GM12878 (cell line): ENCODE measurements at regions not wholly inside any gene's neighbourhood (a gene's known extent, or its start where the extent isn't known, plus 50 kb on each side); places are given as distances from the start of the nearest gene placed in this dataset.

Experiments
- ATAC-seq: fragments of 200-7000 bp; cut with Tn5 transposase; 3 replicates; pipeline ENCODE4 v1.9.1; 2020; ENCODE audit warnings: mild to moderate bottlenecking, moderate library complexity
- BruUV-seq: library from RNA; stranded (reverse); fragments of 400-500 nt; replicated peaks from 2 replicates; lab custom pipeline; 2021; lab: Mats Ljungman, UMichigan
- CTCF ChIA-PET: fragments of 300-600 bp; sonication (Branson Sonifier 250); formaldehyde crosslinking; extraction: SDS; loops from one replicate; lab custom pipeline; 2021; ENCODE audit warnings: inconsistent platforms; lab: Yijun Ruan, JAX
- POLR2A ChIA-PET: fragments of 350-600 bp; formaldehyde crosslinking; extraction: SDS; loops from one replicate; lab custom pipeline; 2021; ENCODE audit warnings: inconsistent platforms; lab: Charles Lee
- RAD21 ChIA-PET: fragments of 300-600 bp; sonication (Branson Sonifier 250); formaldehyde crosslinking; loops from one replicate; lab custom pipeline; 2023; ENCODE audit warnings: antibody characterized with exemption; ENCODE audit not compliant: unreplicated experiment; lab: Charles Lee
- SMC1A ChIA-PET: fragments of 300-600 bp; sonication (Branson Sonifier 250); formaldehyde crosslinking; loops from one replicate; lab custom pipeline; 2023; ENCODE audit not compliant: unreplicated experiment, uncharacterized antibody; lab: Charles Lee
- DNase-seq: peaks from one replicate; pipeline ENCODE4 v3.0.0-alpha.2; 2011; ENCODE audit warnings: low read depth, low spot score
- FAIRE-seq: peaks from 3 replicates; lab custom pipeline; 2011; peaks lifted over from hg19 to GRCh38; lab: Jason Lieb, UNC
- H2AFZ ChIP-seq: 2 replicates; pipeline ENCODE4 v1.6.0; 2011; ENCODE audit warnings: low read depth, low read length, control low read depth; ENCODE audit not compliant: control insufficient read depth
- H3K27ac ChIP-seq: 2 replicates; pipeline ENCODE4 v1.5.1; 2011; ENCODE audit warnings: control low read depth; ENCODE audit not compliant: control insufficient read depth, insufficient read depth
- H3K27me3 ChIP-seq, 2 experiments: replicated peaks in 1 of 2; 2 replicates each; pipeline versions ENCODE4 v1.6.0 to v1.6.1; 2011; ENCODE audit warnings: low read length in 1 of 2; ENCODE audit not compliant: control insufficient read depth in 2 of 2, insufficient read depth in 2 of 2
- H3K36me3 ChIP-seq, 2 experiments: 2 replicates each; pipeline ENCODE4 v1.5.1; 2011; ENCODE audit warnings: low read length in 1 of 2; ENCODE audit not compliant: control insufficient read depth in 2 of 2, insufficient read depth in 2 of 2
- H3K4me1 ChIP-seq: 2 replicates; pipeline ENCODE4 v1.6.1; 2011; ENCODE audit warnings: mild to moderate bottlenecking, low read length, moderate library complexity, mixed read lengths; ENCODE audit not compliant: control insufficient read depth, insufficient read depth
- H3K4me2 ChIP-seq: 2 replicates; pipeline ENCODE4 v1.6.0; 2011; ENCODE audit warnings: control low read depth; ENCODE audit not compliant: control insufficient read depth, insufficient read depth
- H3K4me3 ChIP-seq: fragments of 200-600 bp; sonication (generic); 2 replicates; pipeline ENCODE4 v1.5.1; 2016
- H3K79me2 ChIP-seq: 2 replicates; pipeline ENCODE4 v1.6.0; 2011; ENCODE audit warnings: low read length; ENCODE audit not compliant: control insufficient read depth, insufficient read depth
- H3K9ac ChIP-seq: 2 replicates; pipeline ENCODE4 v1.8.0; 2011; ENCODE audit warnings: low read length, control low read depth, mixed read lengths; ENCODE audit not compliant: control insufficient read depth, insufficient read depth
- H3K9me3 ChIP-seq: replicated peaks from 3 replicates; pipeline ENCODE4 v1.5.1; 2011; ENCODE audit warnings: mild to moderate bottlenecking, low read length; ENCODE audit not compliant: control insufficient read depth, insufficient read depth
- H4K20me1 ChIP-seq: 2 replicates; pipeline ENCODE4 v1.6.0; 2011; ENCODE audit not compliant: control insufficient read depth, insufficient read depth
- BCL11A ChIP-seq: IDR thresholded peaks from 2 replicates; pipeline ENCODE4 v1.6.1; 2011; ENCODE audit warnings: low read depth, low read length
- BCLAF1 ChIP-seq: fragments of 450-650 bp; IDR thresholded peaks from 2 replicates; pipeline ENCODE4 v1.6.1; 2017; ENCODE audit warnings: antibody characterized with exemption, mild to moderate bottlenecking, moderate library complexity
- CBX5 ChIP-seq: sonication (generic); IDR thresholded peaks from 2 replicates; pipeline ENCODE4 v1.6.1; 2016; ENCODE audit warnings: low read depth, moderate library complexity, mild to moderate bottlenecking, inconsistent platforms
- CREM ChIP-seq: IDR thresholded peaks from 2 replicates; pipeline ENCODE4 v1.6.1; 2014; ENCODE audit warnings: antibody characterized with exemption, low read depth
- CUX1 ChIP-seq: IDR thresholded peaks from 2 replicates; pipeline ENCODE4 v1.6.1; 2012; ENCODE audit warnings: improper control_type of control experiment, low read depth, low read length; ENCODE audit not compliant: insufficient replicate concordance
- EED ChIP-seq: sonication (generic); IDR thresholded peaks from 2 replicates; pipeline ENCODE4 v1.6.1; 2016; ENCODE audit warnings: antibody characterized with exemption, low read depth
- ETV6 ChIP-seq, 2 experiments: fragments of 450-650 bp in 1 of 2; IDR thresholded peaks in 1 of 2; conservative IDR thresholded peaks in 1 of 2; 2 replicates each; pipeline ENCODE4 v1.6.1; 2014; ENCODE audit warnings: antibody characterized with exemption in 1 of 2, borderline replicate concordance in 1 of 2, low read depth in 1 of 2, mild to moderate bottlenecking in 1 of 2, moderate library complexity in 1 of 2
- HSF1 ChIP-seq: fragments of 150-350 bp; IDR thresholded peaks from 2 replicates; pipeline ENCODE4 v1.6.1; 2014; ENCODE audit warnings: mild to moderate bottlenecking, low read depth, low read length
- IRF4 ChIP-seq: IDR thresholded peaks from 2 replicates; pipeline ENCODE4 v1.6.1; 2011; ENCODE audit warnings: low read depth, low read length
- MYC ChIP-seq: IDR thresholded peaks from 2 replicates; pipeline ENCODE4 v1.6.1; 2011; ENCODE audit warnings: mild to moderate bottlenecking, low read length, moderate library complexity, inconsistent platforms; ENCODE audit not compliant: insufficient read depth, insufficient replicate concordance, insufficient read length, severe bottlenecking
- PAX8 ChIP-seq: fragments of 450-650 bp; IDR thresholded peaks from 2 replicates; pipeline ENCODE4 v1.6.1; 2017; ENCODE audit warnings: mild to moderate bottlenecking, moderate library complexity
- RFX5 ChIP-seq: IDR thresholded peaks from 2 replicates; pipeline ENCODE4 v1.6.1; 2011; ENCODE audit warnings: low read depth, low read length, improper control_type of control experiment
- STAT1 ChIP-seq: fragments of 450-650 bp; conservative IDR thresholded peaks from 2 replicates; pipeline ENCODE4 v1.6.1; 2014; ENCODE audit warnings: antibody characterized with exemption, mild to moderate bottlenecking
- SUPT20H ChIP-seq: IDR thresholded peaks from 2 replicates; pipeline ENCODE4 v1.6.1; 2011; ENCODE audit warnings: low read depth, mild to moderate bottlenecking, low read length, moderate library complexity, borderline replicate concordance; ENCODE audit not compliant: control insufficient read depth
- ZNF384 ChIP-seq: IDR thresholded peaks from 2 replicates; pipeline ENCODE4 v1.6.1; 2012; ENCODE audit warnings: low read depth, mild to moderate bottlenecking, low read length, improper control_type of control experiment, borderline replicate concordance
- WGBS: methylation state at CpG from one replicate; pipeline ENCODE4 v1.1.6; 2016; ENCODE audit warnings: low lambda C conversion rate; ENCODE audit not compliant: insufficient replicate concordance, insufficient coverage; ENCODE audit errors: missing lambda C conversion rate; 5-methylcytosine and 5-hydroxymethylcytosine counted together
- in situ Hi-C: fragments of 300-500 bp; cut with MboI; formaldehyde crosslinking; loops from 9 replicates; pipeline ENCODE4 v1.14.3; 2018; ENCODE audit warnings: mixed read lengths
- intact Hi-C: fragments of 100-400 bp; cut with micrococcal nuclease; formaldehyde crosslinking; loops from one replicate; pipeline ENCODE4 v1.14.2; 2022; ENCODE audit not compliant: unreplicated experiment

GRCh38 chr20:22492497-22492896, 91.9 kb downstream of the FOXA2 start:
- Histone ChIP-seq H3K27ac (no peak overlapping the region), H3K36me3 (no peaks in the 10 kb centered on the region), H2AFZ (no peak overlapping the region), H3K9me3 (no peaks in the 10 kb centered on the region), H3K79me2 (no peaks in the 10 kb centered on the region), H3K4me1 (no peaks in the 10 kb centered on the region), H3K27me3 (no peaks in the 10 kb centered on the region), H3K4me2 (no peak overlapping the region), H3K9ac (no peak overlapping the region), H4K20me1 (no peaks in the 10 kb centered on the region), H3K4me3 (no peak overlapping the region)
- CTCF ChIA-PET, result interaction anchor here (1.3 kb wide), 1 partner anchor 9 kb away, joined by 5 read pairs; no protein-coding TSS in a partner anchor
- DNase-seq, result no peak
- BruUV-seq, result no TSS peak
- RAD21 ChIA-PET, result no interaction called here
- intact Hi-C loops (no loop called here), in situ Hi-C loops (no loop called here)
- no peak for ATAC-seq
- 0% methylated on average over 2 of the region's 2 CpGs for WGBS
- SMC1A ChIA-PET, result interaction anchor here (1.1 kb wide), 1 partner anchor 83 kb away, joined by 3 read pairs; no protein-coding TSS in a partner anchor
- no peak for FAIRE-seq
- POLR2A ChIA-PET, result no interaction called here
- TF ChIP-seq PAX8, result no peak
- no peak for TF ChIP-seq HSF1
- no peak for TF ChIP-seq STAT1
- no peak for TF ChIP-seq SUPT20H
- TF ChIP-seq RFX5, result no peak
- TF ChIP-seq IRF4, result no peak
- TF ChIP-seq CUX1, result no peak
- no peak for TF ChIP-seq CREM
- no peak for TF ChIP-seq BCL11A
- TF ChIP-seq MYC, result no peak
- TF ChIP-seq BCLAF1, result no peak
- TF ChIP-seq ETV6 (conservative IDR thresholded peaks at IDR 0.05 in 1 of 2, IDR thresholded peaks at IDR 0.05 in 1 of 2; ENCODE audit: borderline replicate concordance in 1 of 2, low read depth in 1 of 2), result no peak
- TF ChIP-seq CBX5, result no peak
- no peak for TF ChIP-seq ZNF384
- TF ChIP-seq EED, result no peak
